ENCODE measurements at regions not wholly inside any gene's neighbourhood (a gene's known extent, or its start where the extent isn't known, plus 50 kb on each side); places are given as distances from the start of the nearest gene placed in this dataset.
"Not testable (repeated sequence)": the region's sequence is repeated elsewhere in the genome, so short reads cannot be mapped to it uniquely, and the experiment has no call there.

DNA sequence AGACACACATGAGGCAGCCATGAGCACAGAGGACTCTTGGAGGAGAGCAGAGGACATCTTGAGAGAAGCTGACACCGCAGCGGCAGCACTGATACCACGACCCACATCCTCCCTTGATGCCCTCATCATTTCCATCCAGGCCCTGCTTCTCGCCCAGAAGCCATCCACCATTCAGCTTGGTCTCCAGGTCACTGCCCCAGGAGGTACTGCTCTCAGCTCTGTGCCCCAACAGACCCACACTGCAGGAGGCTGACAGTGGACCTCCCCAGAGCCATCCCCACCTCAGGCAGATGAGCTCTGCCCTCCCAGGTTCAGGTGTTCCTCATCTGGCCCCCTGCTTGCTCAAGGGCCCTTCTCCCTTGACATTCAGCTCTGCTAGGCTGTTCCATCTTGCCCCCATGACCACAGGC lies 74.9 kb downstream of the ACKR3 start (continued):
- TF ChIP-seq, protein P1, sequence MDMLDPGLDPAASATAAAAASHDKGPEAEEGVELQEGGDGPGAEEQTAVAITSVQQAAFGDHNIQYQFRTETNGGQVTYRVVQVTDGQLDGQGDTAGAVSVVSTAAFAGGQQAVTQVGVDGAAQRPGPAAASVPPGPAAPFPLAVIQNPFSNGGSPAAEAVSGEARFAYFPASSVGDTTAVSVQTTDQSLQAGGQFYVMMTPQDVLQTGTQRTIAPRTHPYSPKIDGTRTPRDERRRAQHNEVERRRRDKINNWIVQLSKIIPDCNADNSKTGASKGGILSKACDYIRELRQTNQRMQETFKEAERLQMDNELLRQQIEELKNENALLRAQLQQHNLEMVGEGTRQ (IDR thresholded peaks at IDR 0.05; ENCODE audit: borderline replicate concordance, low read depth, low read length), result no peak
- TF ChIP-seq, protein P2, sequence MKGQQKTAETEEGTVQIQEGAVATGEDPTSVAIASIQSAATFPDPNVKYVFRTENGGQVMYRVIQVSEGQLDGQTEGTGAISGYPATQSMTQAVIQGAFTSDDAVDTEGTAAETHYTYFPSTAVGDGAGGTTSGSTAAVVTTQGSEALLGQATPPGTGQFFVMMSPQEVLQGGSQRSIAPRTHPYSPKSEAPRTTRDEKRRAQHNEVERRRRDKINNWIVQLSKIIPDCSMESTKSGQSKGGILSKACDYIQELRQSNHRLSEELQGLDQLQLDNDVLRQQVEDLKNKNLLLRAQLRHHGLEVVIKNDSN (IDR thresholded peaks at IDR 0.05; ENCODE audit: borderline replicate concordance, low read depth), result no peak
- TF ChIP-seq, protein P3, sequence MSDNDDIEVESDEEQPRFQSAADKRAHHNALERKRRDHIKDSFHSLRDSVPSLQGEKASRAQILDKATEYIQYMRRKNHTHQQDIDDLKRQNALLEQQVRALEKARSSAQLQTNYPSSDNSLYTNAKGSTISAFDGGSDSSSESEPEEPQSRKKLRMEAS (IDR thresholded peaks at IDR 0.05; ENCODE audit: low read depth), result no peak
- TF ChIP-seq, protein P4, sequence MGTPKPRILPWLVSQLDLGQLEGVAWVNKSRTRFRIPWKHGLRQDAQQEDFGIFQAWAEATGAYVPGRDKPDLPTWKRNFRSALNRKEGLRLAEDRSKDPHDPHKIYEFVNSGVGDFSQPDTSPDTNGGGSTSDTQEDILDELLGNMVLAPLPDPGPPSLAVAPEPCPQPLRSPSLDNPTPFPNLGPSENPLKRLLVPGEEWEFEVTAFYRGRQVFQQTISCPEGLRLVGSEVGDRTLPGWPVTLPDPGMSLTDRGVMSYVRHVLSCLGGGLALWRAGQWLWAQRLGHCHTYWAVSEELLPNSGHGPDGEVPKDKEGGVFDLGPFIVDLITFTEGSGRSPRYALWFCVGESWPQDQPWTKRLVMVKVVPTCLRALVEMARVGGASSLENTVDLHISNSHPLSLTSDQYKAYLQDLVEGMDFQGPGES (IDR thresholded peaks at IDR 0.05; ENCODE audit: low read depth, low read length), result no peak
- TF ChIP-seq TAF1 (IDR thresholded peaks at IDR 0.05; ENCODE audit: borderline replicate concordance, low read depth, low read length) (no peak), EZH2phosphoT487 (IDR thresholded peaks at IDR 0.05; ENCODE audit: borderline replicate concordance, low read depth) (no peak), MEF2A (IDR thresholded peaks at IDR 0.05; ENCODE audit: borderline replicate concordance, low read depth) (no peak)

DNA sequence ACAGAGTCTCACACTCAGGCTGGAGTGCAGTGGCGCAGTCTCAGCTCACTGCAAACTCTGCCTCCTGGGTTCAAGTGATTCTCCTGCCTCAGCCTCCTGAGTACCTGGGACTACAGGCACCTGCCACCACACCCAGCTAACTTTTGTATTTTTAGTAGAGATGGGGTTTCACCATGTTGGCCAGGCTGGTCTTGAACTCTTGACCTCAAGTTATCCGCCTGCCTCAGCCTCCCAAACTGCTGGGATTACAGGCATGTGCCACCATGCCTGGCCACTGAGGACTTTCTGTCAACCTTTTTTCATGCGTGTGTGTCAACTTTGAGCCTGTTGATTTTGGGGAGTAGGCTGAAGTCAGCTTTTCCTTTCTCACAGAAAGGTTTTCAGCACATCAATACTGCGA lies 75.5 kb downstream of the ACKR3 start:
- H3K36me3 ChIP-seq (replicated peaks in 1 of 2; ENCODE audit: control insufficient read depth in 1 of 2, insufficient read depth in 2 of 2, low read length in 1 of 2); CTCF ChIA-PET; H3K79me2 ChIP-seq (ENCODE audit: insufficient read depth); DNase-seq; H2AFZ ChIP-seq (ENCODE audit: low read depth); H4K20me1 ChIP-seq (ENCODE audit: insufficient read depth); H3K9me2 ChIP-seq; H3K4me1 ChIP-seq (ENCODE audit: control insufficient read depth in 1 of 2, insufficient read depth in 2 of 2, low read depth in 1 of 2, low read length in 1 of 2); H3K4me2 ChIP-seq; H3K27me3 ChIP-seq (ENCODE audit: insufficient read depth); H3K27ac ChIP-seq (ENCODE audit: low read depth in 2 of 2, low read length in 1 of 2); POLR2A ChIA-PET; H3K4me3 ChIP-seq (ENCODE audit: low read depth in 2 of 2, low read length in 1 of 2); H3F3A ChIP-seq (replicated peaks; ENCODE audit: insufficient read depth); H3K9ac ChIP-seq; H3K9me3 ChIP-seq: not testable (repeated sequence)
- WGBS (ENCODE audit: low lambda C conversion rate), result 26% methylated on average over 4 of the region's 4 CpGs

DNA sequence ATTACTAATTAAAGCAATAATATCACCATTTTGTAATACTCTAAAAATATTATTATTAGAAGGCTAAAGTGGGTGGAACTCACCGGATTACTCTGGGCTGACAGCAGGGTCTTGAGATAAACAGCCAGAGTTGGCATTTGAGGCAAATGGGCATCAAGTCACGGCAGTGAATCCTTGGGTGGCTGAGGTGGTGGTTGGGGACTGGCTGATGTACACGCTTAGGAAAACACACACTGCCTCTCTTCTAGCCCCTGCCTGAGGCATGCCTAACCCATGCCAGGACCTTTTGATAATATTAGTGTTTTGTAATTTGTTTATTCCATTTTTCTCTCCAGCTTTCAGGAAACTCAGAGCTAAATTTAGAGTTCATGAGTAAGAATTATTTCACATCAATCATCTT lies 76.8 kb downstream of the ACKR3 start:
- WGBS (ENCODE audit: low lambda C conversion rate), result 28% methylated on average over 3 of the region's 3 CpGs
- POLR2A ChIA-PET, result no interaction called here

More for the DNA sequence above, 76.8 kb downstream of the ACKR3 start:
- H3K27me3 ChIP-seq (ENCODE audit: insufficient read depth), result no peaks in the 10 kb centered on the region
- no peak overlapping the region for H3K9ac ChIP-seq
- H2AFZ ChIP-seq (ENCODE audit: low read depth), result no peak overlapping the region
- no peak overlapping the region for H3K4me3 ChIP-seq (ENCODE audit: low read depth in 2 of 2, low read length in 1 of 2)
- no peaks in the 10 kb centered on the region for H3K36me3 ChIP-seq (replicated peaks in 1 of 2; ENCODE audit: control insufficient read depth in 1 of 2, insufficient read depth in 2 of 2, low read length in 1 of 2)
- no peaks in the 10 kb centered on the region for H3K4me1 ChIP-seq (ENCODE audit: control insufficient read depth in 1 of 2, insufficient read depth in 2 of 2, low read depth in 1 of 2, low read length in 1 of 2)
- no peaks in the 10 kb centered on the region for H3K9me3 ChIP-seq
- CTCF ChIA-PET, result no interaction called here
- H3K9me2 ChIP-seq, result no peaks in the 10 kb centered on the region
- TF ChIP-seq TEAD4 (IDR thresholded peaks at IDR 0.05; ENCODE audit: borderline replicate concordance, insufficient read depth) (no peak), JUND (IDR thresholded peaks at IDR 0.05) (no peak), EP300 (IDR thresholded peaks at IDR 0.05; ENCODE audit: borderline replicate concordance in 1 of 2, low read depth in 1 of 2, low read length in 1 of 2) (no peak), FOSL2 (IDR thresholded peaks at IDR 0.05; ENCODE audit: borderline replicate concordance, low read depth) (no peak), ELF1 (IDR thresholded peaks at IDR 0.05) (no peak), NFIC (IDR thresholded peaks at IDR 0.05; ENCODE audit: borderline replicate concordance) (no peak), SMC3 (IDR thresholded peaks at IDR 0.05; ENCODE audit: low read depth, low read length) (no peak), GATA2 (CRISPR knock-in tag; IDR thresholded peaks at IDR 0.05) (no peak), GABPA (IDR thresholded peaks at IDR 0.05; ENCODE audit: low read depth) (no peak), POLR2AphosphoS5 (IDR thresholded peaks at IDR 0.05; ENCODE audit: low read depth, low read length) (no peak), RAD21 (IDR thresholded peaks at IDR 0.05; ENCODE audit: low read length) (no peak), EZH2phosphoT487 (IDR thresholded peaks at IDR 0.05; ENCODE audit: borderline replicate concordance, low read depth) (no peak)
- TF ChIP-seq, protein P3 (IDR thresholded peaks at IDR 0.05; ENCODE audit: low read depth), result no peak
- TF ChIP-seq, protein P1 (IDR thresholded peaks at IDR 0.05; ENCODE audit: borderline replicate concordance, low read depth, low read length), result no peak
- TF ChIP-seq, protein P4 (IDR thresholded peaks at IDR 0.05; ENCODE audit: low read depth, low read length), result no peak
- no peak overlapping the region for H3K4me2 ChIP-seq
- no peaks in the 10 kb centered on the region for H3K79me2 ChIP-seq (ENCODE audit: insufficient read depth)
- no peak for DNase-seq
- H3K27ac ChIP-seq (ENCODE audit: low read depth in 2 of 2, low read length in 1 of 2), result no peak overlapping the region
- no peaks in the 10 kb centered on the region for H3F3A ChIP-seq (replicated peaks; ENCODE audit: insufficient read depth)
- H4K20me1 ChIP-seq (ENCODE audit: insufficient read depth), result no peaks in the 10 kb centered on the region
